ENCODE measurements at regions not wholly inside any gene's neighbourhood (a gene's known extent, or its start where the extent isn't known, plus 50 kb on each side); places are given as distances from the start of the nearest gene placed in this dataset.

GRCh38 chr3:145519398-145520047, 641.5 kb downstream of the PLOD2 start:
- TF ChIP-seq POLR2A (IDR thresholded peaks at IDR 0.05) = no peak
- TF ChIP-seq CTCF (IDR thresholded peaks at IDR 0.05) = no peak
- TF ChIP-seq POLR2AphosphoS5 (IDR thresholded peaks at IDR 0.05; ENCODE audit: insufficient read depth in 1 of 2, low read depth in 1 of 2) = no peak
